ENCODE measurements at regions not wholly inside any gene's neighbourhood (a gene's known extent, or its start where the extent isn't known, plus 50 kb on each side); places are given as distances from the start of the nearest gene placed in this dataset.

- Histone ChIP-seq H2AFZ (no peak overlapping the region), H3F3A (ENCODE audit: insufficient read depth, low read depth) (no peaks in the 10 kb centered on the region), H3K79me2 (ENCODE audit: low read depth) (no peaks in the 10 kb centered on the region), H3K9me3 (ENCODE audit: insufficient read depth, low read depth) (no peaks in the 10 kb centered on the region), H3K4me2 (no peak overlapping the region), H3K4me1 (replicated peaks; ENCODE audit: insufficient read depth) (no peaks in the 10 kb centered on the region), H4K20me1 (ENCODE audit: insufficient read depth) (no peaks in the 10 kb centered on the region), H3K36me3 (ENCODE audit: low read depth) (no peaks in the 10 kb centered on the region), H3K27ac (no peak overlapping the region), H3K9me2 (ENCODE audit: insufficient read depth) (no peaks in the 10 kb centered on the region), H3K27me3 (ENCODE audit: insufficient read depth, low read depth) (no peaks in the 10 kb centered on the region), H3K4me3 (no peak overlapping the region)
- TF ChIP-seq EZH2 (IDR thresholded peaks at IDR 0.05; ENCODE audit: low read depth) = no peak
- no peak for TF ChIP-seq CTCF (conservative IDR thresholded peaks at IDR 0.05)
- no TSS peak for BruUV-seq (replicated peaks)
- ChIA-PET POLR2A (ENCODE audit: unreplicated experiment) (no interaction called here), CTCF (no interaction called here)
- intact Hi-C loops (cut with micrococcal nuclease; ENCODE audit: unreplicated experiment) = no loop called here
- no peak for DNase-seq
Measured at GRCh38 chr2:225223301-225223700, 176.2 kb upstream of the NYAP2 start.

- Histone ChIP-seq H3K4me2 (no peak overlapping the region), H3K27me3 (ENCODE audit: insufficient read depth, low read depth) (no peaks in the 10 kb centered on the region), H3K27ac (no peak overlapping the region), H3K4me1 (replicated peaks; ENCODE audit: insufficient read depth) (no peaks in the 10 kb centered on the region), H3K4me3 (no peak overlapping the region), H3K36me3 (ENCODE audit: low read depth) (no peaks in the 10 kb centered on the region), H3K9me3 (ENCODE audit: insufficient read depth, low read depth) (no peaks in the 10 kb centered on the region), H2AFZ (no peak overlapping the region), H3F3A (ENCODE audit: insufficient read depth, low read depth) (no peaks in the 10 kb centered on the region; the same call in 1 of the 2 replicates), H3K79me2 (ENCODE audit: low read depth) (no peaks in the 10 kb centered on the region), H4K20me1 (ENCODE audit: insufficient read depth) (no peaks in the 10 kb centered on the region), H3K9me2 (ENCODE audit: insufficient read depth) (no peaks in the 10 kb centered on the region)
- CTCF ChIA-PET = no interaction called here
- BruUV-seq (replicated peaks) = no TSS peak
- POLR2A ChIA-PET (ENCODE audit: unreplicated experiment) = no interaction called here
- DNase-seq = no peak
- intact Hi-C loops (cut with micrococcal nuclease; ENCODE audit: unreplicated experiment) = no loop called here
- no peak for TF ChIP-seq CTCF (conservative IDR thresholded peaks at IDR 0.05)
- TF ChIP-seq EZH2 (IDR thresholded peaks at IDR 0.05; ENCODE audit: low read depth) = no peak
Measured at GRCh38 chr2:225207471-225207870, 165.2 kb upstream of the DOCK10 start.

- no peaks in the 10 kb centered on the region for H3K27me3 ChIP-seq (ENCODE audit: insufficient read depth, low read depth)
- H4K20me1 ChIP-seq (ENCODE audit: insufficient read depth) = no peaks in the 10 kb centered on the region
- H3K4me2 ChIP-seq = no peak overlapping the region
- no peak overlapping the region for H2AFZ ChIP-seq
- BruUV-seq (replicated peaks) = no TSS peak
- no peak overlapping the region for H3K27ac ChIP-seq
- POLR2A ChIA-PET (ENCODE audit: unreplicated experiment) = no interaction called here
- no peak overlapping the region for H3K4me3 ChIP-seq
- no peaks in the 10 kb centered on the region for H3K79me2 ChIP-seq (ENCODE audit: low read depth)
- H3F3A ChIP-seq (ENCODE audit: insufficient read depth, low read depth) = no peaks in the 10 kb centered on the region; the same call in 1 of the 2 replicates
- CTCF ChIA-PET = no interaction called here
- DNase-seq = no peak
- no peaks in the 10 kb centered on the region for H3K4me1 ChIP-seq (replicated peaks; ENCODE audit: insufficient read depth)
- H3K36me3 ChIP-seq (ENCODE audit: low read depth) = no peaks in the 10 kb centered on the region
- no peaks in the 10 kb centered on the region for H3K9me2 ChIP-seq (ENCODE audit: insufficient read depth)
- H3K9me3 ChIP-seq (ENCODE audit: insufficient read depth, low read depth) = no peaks in the 10 kb centered on the region
- TF ChIP-seq EZH2 (IDR thresholded peaks at IDR 0.05; ENCODE audit: low read depth) = no peak
- no peak for TF ChIP-seq CTCF (conservative IDR thresholded peaks at IDR 0.05)
- intact Hi-C loops (cut with micrococcal nuclease; ENCODE audit: unreplicated experiment) = no loop called here
Measured at GRCh38 chr2:225207043-225207442, 164.8 kb upstream of the DOCK10 start.
